ENCODE measurements at regions not wholly inside any gene's neighbourhood (a gene's known extent, or its start where the extent isn't known, plus 50 kb on each side); places are given as distances from the start of the nearest gene placed in this dataset.

DNA sequence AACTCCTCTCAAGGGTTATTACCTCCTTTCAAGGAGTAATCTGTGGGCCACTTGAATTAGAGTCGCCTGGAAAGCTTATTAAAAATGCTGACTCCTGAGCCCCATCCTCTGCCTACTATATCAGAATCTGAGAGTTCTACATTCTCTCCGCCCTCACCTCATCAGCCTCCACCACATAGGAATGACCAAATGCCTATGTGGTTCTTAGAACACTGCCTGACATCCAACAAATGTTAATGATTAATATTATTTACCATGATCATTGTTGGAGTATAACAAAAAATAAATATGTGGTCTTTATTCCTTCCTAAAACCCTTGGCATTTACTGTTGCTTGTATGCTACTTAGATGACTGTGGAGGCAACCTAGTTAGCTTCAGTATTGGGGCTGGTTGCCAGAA lies 91.9 kb downstream of the BBS10 start:
- no peaks in the 10 kb centered on the region for H3K4me1 ChIP-seq
- H3K36me3 ChIP-seq, result no peaks in the 10 kb centered on the region
- H3K9me3 ChIP-seq, result no peaks in the 10 kb centered on the region
- H3K27ac ChIP-seq, result no peak overlapping the region
- intact Hi-C loops (cut with DNase I; ENCODE audit: low total_unique reads), result no loop called here
- no peak for TF ChIP-seq POLR2A (IDR thresholded peaks at IDR 0.05)
- TF ChIP-seq, protein P1, sequence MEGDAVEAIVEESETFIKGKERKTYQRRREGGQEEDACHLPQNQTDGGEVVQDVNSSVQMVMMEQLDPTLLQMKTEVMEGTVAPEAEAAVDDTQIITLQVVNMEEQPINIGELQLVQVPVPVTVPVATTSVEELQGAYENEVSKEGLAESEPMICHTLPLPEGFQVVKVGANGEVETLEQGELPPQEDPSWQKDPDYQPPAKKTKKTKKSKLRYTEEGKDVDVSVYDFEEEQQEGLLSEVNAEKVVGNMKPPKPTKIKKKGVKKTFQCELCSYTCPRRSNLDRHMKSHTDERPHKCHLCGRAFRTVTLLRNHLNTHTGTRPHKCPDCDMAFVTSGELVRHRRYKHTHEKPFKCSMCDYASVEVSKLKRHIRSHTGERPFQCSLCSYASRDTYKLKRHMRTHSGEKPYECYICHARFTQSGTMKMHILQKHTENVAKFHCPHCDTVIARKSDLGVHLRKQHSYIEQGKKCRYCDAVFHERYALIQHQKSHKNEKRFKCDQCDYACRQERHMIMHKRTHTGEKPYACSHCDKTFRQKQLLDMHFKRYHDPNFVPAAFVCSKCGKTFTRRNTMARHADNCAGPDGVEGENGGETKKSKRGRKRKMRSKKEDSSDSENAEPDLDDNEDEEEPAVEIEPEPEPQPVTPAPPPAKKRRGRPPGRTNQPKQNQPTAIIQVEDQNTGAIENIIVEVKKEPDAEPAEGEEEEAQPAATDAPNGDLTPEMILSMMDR (IDR thresholded peaks at IDR 0.05), result no peak
- no peak for DNase-seq
- no peak overlapping the region for H3K4me3 ChIP-seq
- no peaks in the 10 kb centered on the region for H3K27me3 ChIP-seq

DNA sequence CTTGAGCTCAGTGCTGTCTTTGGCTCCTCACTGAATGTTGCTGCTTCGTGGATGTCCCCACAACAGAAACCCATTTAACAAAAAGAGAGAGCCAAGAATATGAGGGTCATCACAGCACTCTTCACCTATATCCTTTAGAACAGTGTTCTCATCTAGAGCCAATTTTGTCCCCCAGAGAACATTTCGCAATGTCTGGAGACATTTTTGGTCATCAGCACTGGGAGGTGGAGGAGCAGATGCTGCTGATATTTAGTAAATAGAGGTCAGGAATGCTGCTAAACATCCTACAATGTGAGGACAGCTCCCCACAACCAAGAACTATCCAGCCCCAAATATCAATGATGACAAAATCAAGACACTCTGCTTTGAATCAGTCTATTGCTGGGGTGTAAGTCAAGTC lies 92.5 kb downstream of the BBS10 start:
- TF ChIP-seq, protein P1 (IDR thresholded peaks at IDR 0.05), result no peak
- TF ChIP-seq POLR2A (IDR thresholded peaks at IDR 0.05), result no peak
- intact Hi-C loops (cut with DNase I; ENCODE audit: low total_unique reads), result no loop called here
- H3K27ac ChIP-seq, result no peak overlapping the region
- no peak for DNase-seq
- no peaks in the 10 kb centered on the region for H3K36me3 ChIP-seq
- no peak overlapping the region for H3K4me3 ChIP-seq
- H3K27me3 ChIP-seq, result no peaks in the 10 kb centered on the region
- H3K9me3 ChIP-seq, result no peaks in the 10 kb centered on the region
- H3K4me1 ChIP-seq, result no peaks in the 10 kb centered on the region

DNA sequence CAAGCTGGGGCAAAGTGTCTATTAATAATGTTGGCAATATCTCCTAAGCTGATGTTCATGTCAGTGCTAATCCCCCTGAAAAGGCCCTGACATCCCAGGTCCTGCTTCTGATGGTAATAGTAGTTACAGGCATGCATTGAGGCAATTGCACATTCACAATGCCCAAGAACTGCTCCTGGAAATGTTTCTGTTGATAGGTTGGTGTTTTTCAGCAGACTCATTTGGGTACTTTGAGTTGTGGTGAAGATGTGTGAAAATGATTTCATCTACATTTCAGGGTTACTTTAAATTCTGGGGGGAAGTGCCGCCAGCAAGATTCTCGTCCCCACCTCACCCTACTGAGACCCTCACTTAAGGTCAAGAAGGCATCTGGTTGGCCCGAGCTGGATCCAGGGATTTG lies 92.9 kb downstream of the BBS10 start:
- no peak overlapping the region for H3K4me3 ChIP-seq
- no peaks in the 10 kb centered on the region for H3K27me3 ChIP-seq
- no peak for TF ChIP-seq POLR2A (IDR thresholded peaks at IDR 0.05)
- TF ChIP-seq, protein P1 (IDR thresholded peaks at IDR 0.05), result no peak
- DNase-seq, result no peak
- no peak overlapping the region for H3K27ac ChIP-seq
- intact Hi-C loops (cut with DNase I; ENCODE audit: low total_unique reads), result no loop called here
- no peaks in the 10 kb centered on the region for H3K9me3 ChIP-seq
- H3K36me3 ChIP-seq, result no peaks in the 10 kb centered on the region
- H3K4me1 ChIP-seq, result no peaks in the 10 kb centered on the region

DNA sequence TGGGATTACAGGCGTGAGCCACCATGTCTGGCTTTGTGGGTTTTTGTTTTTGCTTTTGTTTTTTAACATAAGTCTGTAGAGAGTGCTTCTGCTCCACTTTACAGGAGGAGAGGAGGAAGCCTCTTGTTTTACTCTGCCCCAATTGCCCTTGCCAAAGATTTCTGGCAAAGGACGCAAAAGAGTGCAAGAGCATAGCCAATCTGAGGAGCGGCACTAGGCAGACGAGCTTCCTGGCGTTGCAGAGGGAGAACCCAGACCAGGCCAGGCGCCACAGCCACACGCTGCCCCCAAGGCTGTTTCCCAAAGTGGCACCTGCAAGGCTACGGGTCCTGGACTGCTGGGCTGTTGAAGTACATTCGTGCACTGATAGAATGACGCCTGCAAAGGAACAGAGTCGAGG lies 96.2 kb downstream of the BBS10 start:
- Histone ChIP-seq H3K36me3 (no peaks in the 10 kb centered on the region), H3K27ac (no peak overlapping the region), H3K9me3 (no peaks in the 10 kb centered on the region), H3K4me3 (no peak overlapping the region), H3K4me1 (no peaks in the 10 kb centered on the region), H3K27me3 (no peaks in the 10 kb centered on the region)
- intact Hi-C loops (cut with DNase I; ENCODE audit: low total_unique reads), result no loop called here
- TF ChIP-seq, protein P1 (IDR thresholded peaks at IDR 0.05), result no peak
- no peak for TF ChIP-seq POLR2A (IDR thresholded peaks at IDR 0.05)
- DNase-seq, result no peak

DNA sequence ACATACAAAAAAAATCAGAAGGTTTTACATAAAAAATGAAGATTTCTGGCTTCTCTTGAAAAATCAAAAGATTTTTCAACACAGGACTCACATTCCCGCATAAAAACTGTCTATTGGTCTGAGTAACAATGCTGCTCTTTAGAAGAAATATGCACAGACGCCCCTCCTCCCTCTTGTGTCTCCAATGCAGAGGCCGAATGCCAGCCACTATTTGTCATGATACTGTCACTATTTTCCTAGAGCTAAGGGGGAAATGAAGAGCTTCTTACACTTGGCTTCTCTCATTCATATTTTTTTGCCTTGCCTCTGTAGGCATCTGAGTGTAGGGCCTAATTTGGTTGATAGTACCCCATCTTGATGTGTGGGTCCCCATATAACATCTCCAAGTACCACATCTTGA lies 98.0 kb downstream of the BBS10 start:
- Histone ChIP-seq H3K27me3 (no peaks in the 10 kb centered on the region), H3K4me3 (no peak overlapping the region), H3K4me1 (no peaks in the 10 kb centered on the region), H3K36me3 (no peaks in the 10 kb centered on the region), H3K9me3 (no peaks in the 10 kb centered on the region), H3K27ac (no peak overlapping the region)
- TF ChIP-seq, protein P1 (IDR thresholded peaks at IDR 0.05), result no peak
- TF ChIP-seq POLR2A (IDR thresholded peaks at IDR 0.05), result no peak
- intact Hi-C loops (cut with DNase I; ENCODE audit: low total_unique reads), result no loop called here
- no peak for DNase-seq

Data from uterus (tissue), 3 donors.